ENCODE measurements at regions not wholly inside any gene's neighbourhood (a gene's known extent, or its start where the extent isn't known, plus 50 kb on each side); places are given as distances from the start of the nearest gene placed in this dataset.

DNA sequence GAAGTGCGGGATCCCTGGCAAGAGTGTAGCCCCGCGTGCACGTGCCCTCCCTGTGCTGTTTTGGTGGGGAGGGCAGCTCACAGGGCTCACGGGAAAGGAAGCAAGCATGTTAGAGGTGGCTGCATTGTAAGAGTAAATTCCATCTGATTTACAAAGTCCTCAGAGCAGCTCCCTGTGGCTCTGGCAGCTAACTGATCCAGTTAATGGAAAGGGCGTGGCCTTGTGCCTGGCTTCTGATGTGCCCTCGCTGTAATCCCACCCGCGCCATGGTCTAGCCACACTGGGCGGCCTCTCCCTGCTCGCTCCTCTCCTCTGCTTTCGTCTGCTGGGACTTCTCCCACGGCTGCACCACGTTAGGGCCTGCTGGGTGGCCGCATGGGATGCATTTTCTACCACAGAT, 258.5 kb downstream of the FGF9 start:
- no peak overlapping the region for H3K4me3 ChIP-seq (ENCODE audit: low read length in 2 of 2)
- no peaks in the 10 kb centered on the region for H3K9me3 ChIP-seq (ENCODE audit: control insufficient read depth in 2 of 2, low read length in 2 of 2)
- H3K9ac ChIP-seq (ENCODE audit: low read depth in 1 of 2, low read length in 2 of 2) = no peak overlapping the region
- H3K27me3 ChIP-seq (ENCODE audit: control insufficient read depth in 2 of 2, insufficient read depth in 2 of 2, low read length in 2 of 2) = no peaks in the 10 kb centered on the region
- H3K27ac ChIP-seq (ENCODE audit: low read depth in 2 of 2, low read length in 2 of 2) = no peak overlapping the region
- H3K36me3 ChIP-seq (ENCODE audit: control insufficient read depth in 2 of 2, insufficient read depth in 2 of 2, low read length in 2 of 2) = no peaks in the 10 kb centered on the region
- H3K4me1 ChIP-seq (ENCODE audit: control insufficient read depth in 2 of 2, insufficient read depth in 2 of 2, low read length in 2 of 2) = no peaks in the 10 kb centered on the region

DNA sequence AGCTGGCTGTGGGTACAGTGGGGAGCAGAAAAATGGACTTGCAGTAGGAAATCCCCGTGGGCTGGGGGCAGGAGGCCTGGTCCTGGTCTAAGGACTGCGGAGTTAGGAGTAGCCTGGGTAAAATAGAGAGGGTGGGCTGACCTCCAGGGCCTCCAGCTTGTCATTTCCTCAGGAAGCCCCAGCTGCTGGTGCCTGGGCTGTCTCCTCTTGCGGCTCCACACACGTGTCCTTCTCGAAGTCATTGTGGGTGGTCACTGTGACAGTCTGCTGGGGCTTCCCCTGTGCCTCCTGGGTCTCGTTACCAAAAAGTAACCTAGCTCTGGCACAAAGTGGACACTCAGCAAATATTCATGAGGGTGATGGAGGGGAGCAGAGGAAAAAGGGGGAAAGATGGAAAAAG, 259.7 kb downstream of the FGF9 start:
- no peak overlapping the region for H3K4me3 ChIP-seq (ENCODE audit: low read length in 2 of 2)
- no peak overlapping the region for H3K27ac ChIP-seq (ENCODE audit: low read depth in 2 of 2, low read length in 2 of 2)
- H3K9me3 ChIP-seq (ENCODE audit: control insufficient read depth in 2 of 2, low read length in 2 of 2) = no peaks in the 10 kb centered on the region
- H3K4me1 ChIP-seq (ENCODE audit: control insufficient read depth in 2 of 2, insufficient read depth in 2 of 2, low read length in 2 of 2) = no peaks in the 10 kb centered on the region
- H3K36me3 ChIP-seq (ENCODE audit: control insufficient read depth in 2 of 2, insufficient read depth in 2 of 2, low read length in 2 of 2) = no peaks in the 10 kb centered on the region
- no peaks in the 10 kb centered on the region for H3K27me3 ChIP-seq (ENCODE audit: control insufficient read depth in 2 of 2, insufficient read depth in 2 of 2, low read length in 2 of 2)
- no peak overlapping the region for H3K9ac ChIP-seq (ENCODE audit: low read depth in 1 of 2, low read length in 2 of 2)

DNA sequence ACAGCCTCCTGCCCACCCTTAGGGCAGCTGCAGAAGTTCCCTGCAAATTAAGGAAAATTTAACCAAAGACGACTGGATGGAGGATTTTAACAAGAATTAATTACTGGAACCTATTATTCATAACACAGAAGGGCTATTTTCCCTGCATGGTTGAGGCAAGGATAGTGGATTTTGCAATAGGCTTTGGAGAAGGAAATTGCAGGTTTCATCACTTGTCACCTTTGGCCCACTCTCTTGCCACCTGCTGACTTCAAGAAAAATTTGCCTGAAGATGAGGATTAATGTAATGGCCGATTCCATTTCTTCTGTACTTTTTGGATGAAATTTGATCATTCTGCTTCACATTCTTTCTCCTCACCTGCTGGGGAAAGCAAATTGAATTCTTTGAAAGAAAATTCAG, 261.7 kb downstream of the FGF9 start:
- Histone ChIP-seq H3K9ac (ENCODE audit: low read depth in 1 of 2, low read length in 2 of 2) (no peak overlapping the region), H3K36me3 (ENCODE audit: control insufficient read depth in 2 of 2, insufficient read depth in 2 of 2, low read length in 2 of 2) (no peaks in the 10 kb centered on the region), H3K27me3 (ENCODE audit: control insufficient read depth in 2 of 2, insufficient read depth in 2 of 2, low read length in 2 of 2) (no peaks in the 10 kb centered on the region), H3K27ac (ENCODE audit: low read depth in 2 of 2, low read length in 2 of 2) (no peak overlapping the region), H3K4me3 (ENCODE audit: low read length in 2 of 2) (no peak overlapping the region), H3K9me3 (ENCODE audit: control insufficient read depth in 2 of 2, low read length in 2 of 2) (no peaks in the 10 kb centered on the region), H3K4me1 (ENCODE audit: control insufficient read depth in 2 of 2, insufficient read depth in 2 of 2, low read length in 2 of 2) (no peaks in the 10 kb centered on the region)

DNA sequence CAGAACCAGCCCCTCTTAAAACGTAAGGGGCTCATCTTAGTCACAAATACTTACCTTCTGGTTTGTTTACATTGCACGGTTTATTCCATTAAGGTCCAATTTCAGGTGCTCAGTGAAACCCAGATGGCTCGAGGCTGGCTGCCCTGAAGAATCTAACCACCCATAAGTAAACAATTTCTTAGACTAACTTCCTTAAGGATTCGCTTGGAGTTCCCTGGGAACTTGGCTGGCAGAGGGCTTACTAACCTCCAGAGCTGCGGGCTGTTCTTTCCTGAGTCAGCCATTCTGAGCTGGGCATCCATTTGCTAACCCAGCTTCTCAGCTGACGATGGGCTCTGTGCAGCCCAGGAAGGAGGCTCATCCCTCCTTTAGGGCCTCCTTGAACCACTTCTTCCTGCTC, 262.1 kb downstream of the FGF9 start:
- H3K36me3 ChIP-seq (ENCODE audit: control insufficient read depth in 2 of 2, insufficient read depth in 2 of 2, low read length in 2 of 2) = no peaks in the 10 kb centered on the region
- H3K4me3 ChIP-seq (ENCODE audit: low read length in 2 of 2) = no peak overlapping the region
- H3K4me1 ChIP-seq (ENCODE audit: control insufficient read depth in 2 of 2, insufficient read depth in 2 of 2, low read length in 2 of 2) = no peaks in the 10 kb centered on the region
- no peaks in the 10 kb centered on the region for H3K9me3 ChIP-seq (ENCODE audit: control insufficient read depth in 2 of 2, low read length in 2 of 2)
- H3K27me3 ChIP-seq (ENCODE audit: control insufficient read depth in 2 of 2, insufficient read depth in 2 of 2, low read length in 2 of 2) = no peaks in the 10 kb centered on the region
- H3K9ac ChIP-seq (ENCODE audit: low read depth in 1 of 2, low read length in 2 of 2) = no peak overlapping the region
- no peak overlapping the region for H3K27ac ChIP-seq (ENCODE audit: low read depth in 2 of 2, low read length in 2 of 2)

- no peak overlapping the region for H3K27ac ChIP-seq (ENCODE audit: low read depth in 2 of 2, low read length in 2 of 2)
- H3K36me3 ChIP-seq (ENCODE audit: control insufficient read depth in 2 of 2, insufficient read depth in 2 of 2, low read length in 2 of 2) = no peaks in the 10 kb centered on the region
- no peak overlapping the region for H3K9ac ChIP-seq (ENCODE audit: low read depth in 1 of 2, low read length in 2 of 2)
- no peaks in the 10 kb centered on the region for H3K9me3 ChIP-seq (ENCODE audit: control insufficient read depth in 2 of 2, low read length in 2 of 2)
- H3K4me3 ChIP-seq (ENCODE audit: low read length in 2 of 2) = no peak overlapping the region
- H3K4me1 ChIP-seq (ENCODE audit: control insufficient read depth in 2 of 2, insufficient read depth in 2 of 2, low read length in 2 of 2) = no peaks in the 10 kb centered on the region
- no peaks in the 10 kb centered on the region for H3K27me3 ChIP-seq (ENCODE audit: control insufficient read depth in 2 of 2, insufficient read depth in 2 of 2, low read length in 2 of 2)
Observed at GRCh38 chr13:21934284-21934683, 263.4 kb downstream of the FGF9 start.

DNA sequence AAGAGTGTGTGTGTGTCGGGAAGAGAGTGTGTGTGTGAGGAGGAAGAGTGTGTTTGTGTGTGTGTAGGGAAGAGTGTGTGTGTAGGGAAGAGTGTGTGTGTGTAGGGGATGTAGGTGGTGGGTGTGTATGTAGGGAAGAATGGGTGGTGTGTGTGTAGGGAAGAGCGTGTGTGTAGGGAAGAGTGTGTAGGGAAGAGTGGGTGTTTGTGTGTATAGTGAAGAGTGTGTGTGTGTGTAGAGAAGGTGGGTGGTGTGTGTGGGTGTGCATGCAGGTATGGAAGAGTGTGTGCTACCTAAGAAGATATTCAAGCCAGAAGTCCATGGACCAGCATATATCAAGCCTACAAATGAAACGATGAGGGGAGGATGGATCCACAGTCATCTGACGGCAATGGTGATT, 265.8 kb downstream of the FGF9 start:
- Histone ChIP-seq H3K9ac (ENCODE audit: low read depth in 1 of 2, low read length in 2 of 2) (no peak overlapping the region), H3K4me1 (ENCODE audit: control insufficient read depth in 2 of 2, insufficient read depth in 2 of 2, low read length in 2 of 2) (no peaks in the 10 kb centered on the region), H3K4me3 (ENCODE audit: low read length in 2 of 2) (no peak overlapping the region), H3K9me3 (ENCODE audit: control insufficient read depth in 2 of 2, low read length in 2 of 2) (no peaks in the 10 kb centered on the region), H3K27ac (ENCODE audit: low read depth in 2 of 2, low read length in 2 of 2) (no peak overlapping the region), H3K36me3 (ENCODE audit: control insufficient read depth in 2 of 2, insufficient read depth in 2 of 2, low read length in 2 of 2) (no peaks in the 10 kb centered on the region), H3K27me3 (ENCODE audit: control insufficient read depth in 2 of 2, insufficient read depth in 2 of 2, low read length in 2 of 2) (no peaks in the 10 kb centered on the region)

DNA sequence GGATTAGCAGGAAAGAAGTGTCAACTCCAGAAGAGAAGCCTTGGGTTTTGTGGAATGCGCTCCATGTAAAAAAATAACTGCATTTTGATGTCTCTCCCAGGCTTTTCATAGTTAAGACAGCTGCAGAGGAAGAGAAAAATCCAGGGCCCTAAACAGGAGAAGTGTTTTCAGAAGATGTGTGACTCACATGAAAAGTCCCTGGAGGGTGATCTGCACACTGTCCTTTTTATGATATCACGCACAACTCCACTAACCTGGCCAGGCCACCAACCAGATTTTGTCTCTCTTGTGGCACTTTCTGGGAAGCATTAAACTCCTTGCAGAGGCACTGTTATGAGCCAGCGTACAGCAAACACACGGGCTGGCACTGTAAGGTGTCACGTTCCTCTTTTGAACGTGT, 267.3 kb downstream of the FGF9 start:
- Histone ChIP-seq H3K27me3 (ENCODE audit: control insufficient read depth in 2 of 2, insufficient read depth in 2 of 2, low read length in 2 of 2) (no peaks in the 10 kb centered on the region), H3K36me3 (ENCODE audit: control insufficient read depth in 2 of 2, insufficient read depth in 2 of 2, low read length in 2 of 2) (no peaks in the 10 kb centered on the region), H3K4me3 (ENCODE audit: low read length in 2 of 2) (no peak overlapping the region), H3K9ac (ENCODE audit: low read depth in 1 of 2, low read length in 2 of 2) (no peak overlapping the region), H3K4me1 (ENCODE audit: control insufficient read depth in 2 of 2, insufficient read depth in 2 of 2, low read length in 2 of 2) (no peaks in the 10 kb centered on the region), H3K27ac (ENCODE audit: low read depth in 2 of 2, low read length in 2 of 2) (no peak overlapping the region), H3K9me3 (ENCODE audit: control insufficient read depth in 2 of 2, low read length in 2 of 2) (no peaks in the 10 kb centered on the region)

DNA sequence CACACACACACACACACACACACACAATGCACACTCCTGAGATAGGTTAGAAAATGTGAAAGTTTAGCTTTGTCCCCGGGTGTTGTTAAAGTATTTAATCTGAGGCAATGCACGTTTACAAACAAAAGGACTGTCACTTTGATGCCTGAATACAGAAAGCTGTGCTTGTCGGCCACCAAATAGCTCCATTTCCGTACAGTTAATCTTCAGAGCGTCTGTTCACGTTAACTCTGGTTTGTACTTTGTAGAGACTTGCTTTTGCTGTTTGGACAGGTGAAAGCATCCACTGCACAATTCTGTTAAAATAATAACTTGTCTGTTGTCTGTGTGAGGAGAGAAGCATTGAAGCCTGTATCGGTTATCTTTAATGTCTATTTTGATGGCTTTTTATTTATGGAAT, 267.8 kb downstream of the FGF9 start:
- no peak overlapping the region for H3K9ac ChIP-seq (ENCODE audit: low read depth in 1 of 2, low read length in 2 of 2)
- H3K27me3 ChIP-seq (ENCODE audit: control insufficient read depth in 2 of 2, insufficient read depth in 2 of 2, low read length in 2 of 2) = no peaks in the 10 kb centered on the region
- H3K27ac ChIP-seq (ENCODE audit: low read depth in 2 of 2, low read length in 2 of 2) = no peak overlapping the region
- no peaks in the 10 kb centered on the region for H3K4me1 ChIP-seq (ENCODE audit: control insufficient read depth in 2 of 2, insufficient read depth in 2 of 2, low read length in 2 of 2)
- no peak overlapping the region for H3K4me3 ChIP-seq (ENCODE audit: low read length in 2 of 2)
- no peaks in the 10 kb centered on the region for H3K9me3 ChIP-seq (ENCODE audit: control insufficient read depth in 2 of 2, low read length in 2 of 2)
- no peaks in the 10 kb centered on the region for H3K36me3 ChIP-seq (ENCODE audit: control insufficient read depth in 2 of 2, insufficient read depth in 2 of 2, low read length in 2 of 2)

DNA sequence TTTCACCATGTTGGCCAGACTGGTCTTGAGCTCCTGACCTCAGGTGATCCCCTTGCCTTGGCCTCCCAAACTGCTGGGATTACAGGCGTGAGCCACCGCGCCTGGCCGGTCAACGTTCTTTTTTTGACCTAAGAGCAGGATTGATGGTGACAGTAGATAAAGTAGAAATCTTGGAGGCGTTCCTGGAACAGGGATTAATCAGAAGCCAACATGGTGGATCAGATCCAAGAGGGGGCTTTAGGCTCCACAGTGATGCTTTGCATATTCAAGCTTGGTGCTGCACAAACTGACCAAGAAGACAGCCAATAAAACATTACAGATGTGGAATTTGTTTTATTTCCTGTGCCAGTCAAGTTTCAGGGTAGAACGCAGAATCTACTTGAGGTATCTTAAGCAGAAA, 271.2 kb downstream of the FGF9 start:
- H3K9ac ChIP-seq (ENCODE audit: low read depth in 1 of 2, low read length in 2 of 2) = no peak overlapping the region
- no peaks in the 10 kb centered on the region for H3K27me3 ChIP-seq (ENCODE audit: control insufficient read depth in 2 of 2, insufficient read depth in 2 of 2, low read length in 2 of 2)
- H3K36me3 ChIP-seq (ENCODE audit: control insufficient read depth in 2 of 2, insufficient read depth in 2 of 2, low read length in 2 of 2) = no peaks in the 10 kb centered on the region
- H3K27ac ChIP-seq (ENCODE audit: low read depth in 2 of 2, low read length in 2 of 2) = no peak overlapping the region
- no peak overlapping the region for H3K4me3 ChIP-seq (ENCODE audit: low read length in 2 of 2)
- peaks cover 0 to 4% of the 10 kb centered on the region in 2 donors for H3K9me3 ChIP-seq (ENCODE audit: control insufficient read depth in 2 of 2, low read length in 2 of 2)
- H3K4me1 ChIP-seq (ENCODE audit: control insufficient read depth in 2 of 2, insufficient read depth in 2 of 2, low read length in 2 of 2) = no peaks in the 10 kb centered on the region

DNA sequence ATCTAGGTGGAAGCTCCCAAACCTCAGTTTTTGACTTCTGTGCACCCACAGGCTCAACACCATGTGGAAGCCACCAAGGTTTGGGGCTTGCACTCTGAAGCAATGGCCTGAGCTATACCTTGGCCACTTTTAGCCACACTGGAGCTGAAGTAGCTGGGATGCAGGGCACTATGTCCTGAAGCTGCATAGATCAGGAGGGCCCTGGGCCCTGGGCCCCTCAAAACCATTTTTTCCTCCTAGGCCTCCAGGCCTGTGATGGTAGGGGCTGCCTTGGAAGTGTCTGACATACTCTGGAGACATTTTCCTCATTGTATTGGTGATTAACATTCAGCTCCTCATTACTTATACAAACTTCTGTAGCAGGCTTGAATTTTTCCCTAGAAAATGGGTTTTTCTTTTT, 273.7 kb downstream of the FGF9 start:
- Histone ChIP-seq H3K9me3 (ENCODE audit: control insufficient read depth in 2 of 2, low read length in 2 of 2) (peaks cover 0 to 4% of the 10 kb centered on the region in 2 donors), H3K4me1 (ENCODE audit: control insufficient read depth in 2 of 2, insufficient read depth in 2 of 2, low read length in 2 of 2) (no peaks in the 10 kb centered on the region), H3K27me3 (ENCODE audit: control insufficient read depth in 2 of 2, insufficient read depth in 2 of 2, low read length in 2 of 2) (no peaks in the 10 kb centered on the region), H3K27ac (ENCODE audit: low read depth in 2 of 2, low read length in 2 of 2) (no peak overlapping the region), H3K4me3 (ENCODE audit: low read length in 2 of 2) (no peak overlapping the region), H3K9ac (ENCODE audit: low read depth in 1 of 2, low read length in 2 of 2) (no peak overlapping the region), H3K36me3 (ENCODE audit: control insufficient read depth in 2 of 2, insufficient read depth in 2 of 2, low read length in 2 of 2) (no peaks in the 10 kb centered on the region)

DNA sequence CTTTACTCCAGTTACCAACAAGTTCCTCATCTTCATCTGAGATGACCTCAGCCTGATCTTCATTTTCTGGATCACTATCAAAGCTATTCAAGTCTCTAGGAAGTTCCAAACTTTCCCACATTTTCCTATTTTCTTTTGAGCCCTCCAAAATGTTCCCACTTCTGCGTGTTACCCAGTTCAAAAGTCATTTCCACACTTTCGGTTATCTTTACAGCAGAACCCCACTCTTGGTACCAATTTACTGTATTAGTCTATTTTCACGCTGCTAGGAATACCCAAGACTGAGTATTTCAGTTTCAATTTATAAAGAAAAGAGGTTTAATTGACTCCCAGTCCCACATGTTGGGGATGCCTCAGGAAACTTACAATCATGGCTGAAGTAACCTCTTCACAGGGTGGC, 274.3 kb downstream of the FGF9 start:
- H3K27me3 ChIP-seq (ENCODE audit: control insufficient read depth in 2 of 2, insufficient read depth in 2 of 2, low read length in 2 of 2) = no peaks in the 10 kb centered on the region
- H3K27ac ChIP-seq (ENCODE audit: low read depth in 2 of 2, low read length in 2 of 2) = no peak overlapping the region
- no peaks in the 10 kb centered on the region for H3K36me3 ChIP-seq (ENCODE audit: control insufficient read depth in 2 of 2, insufficient read depth in 2 of 2, low read length in 2 of 2)
- H3K4me1 ChIP-seq (ENCODE audit: control insufficient read depth in 2 of 2, insufficient read depth in 2 of 2, low read length in 2 of 2) = no peaks in the 10 kb centered on the region
- peaks cover 0 to 4% of the 10 kb centered on the region in 2 donors for H3K9me3 ChIP-seq (ENCODE audit: control insufficient read depth in 2 of 2, low read length in 2 of 2)
- no peak overlapping the region for H3K4me3 ChIP-seq (ENCODE audit: low read length in 2 of 2)
- H3K9ac ChIP-seq (ENCODE audit: low read depth in 1 of 2, low read length in 2 of 2) = no peak overlapping the region

Data from mucosa of rectum (tissue), 2 donors.